Body of pancreas (tissue), 4 donors: ENCODE measurements at regions not wholly inside any gene's neighbourhood (a gene's known extent, or its start where the extent isn't known, plus 50 kb on each side); places are given as distances from the start of the nearest gene placed in this dataset.

ENCODE experiments used
- ATAC-seq: fragments of 150-250 bp; one replicate; pipeline ENCODE4 v1.9.1; 2016
- DNase-seq, 4 donors: peaks; one replicate each; pipeline ENCODE4 v3.0.0-alpha.2; 2019
- H3K27ac ChIP-seq, 4 donors: fragments of 200-600 bp; sonication (generic); 1 replicate in 3 of 4; 2 replicates in 1 of 4; pipeline versions ENCODE4 v1.5.1 to v1.6.1; 2016 to 2019; ENCODE audit warnings: mild to moderate bottlenecking in 1 of 4, mixed read lengths in 1 of 4, moderate library complexity in 1 of 4
- H3K27me3 ChIP-seq, 2 donors: fragments of 200-600 bp; sonication (generic); one replicate each; pipeline ENCODE4 v1.6.0; 2016; ENCODE audit warnings: mild to moderate bottlenecking in 1 of 2
- H3K36me3 ChIP-seq, 2 donors: fragments of 200-600 bp; sonication (generic); replicated peaks in 1 of 2; 2 replicates each; pipeline ENCODE4 v1.5.1; 2016; ENCODE audit warnings: low read depth in 2 of 2; ENCODE audit not compliant: insufficient read depth in 1 of 2
- H3K4me1 ChIP-seq: fragments of 200-600 bp; sonication (generic); one replicate; pipeline ENCODE4 v1.6.0; 2016
- H3K4me3 ChIP-seq, 2 donors: fragments of 200-600 bp; sonication (generic); 1 replicate in 1 of 2; 2 replicates in 1 of 2; pipeline ENCODE4 v1.5.1; 2016 to 2019
- H3K9me3 ChIP-seq, 3 donors: fragments of 200-600 bp; sonication (generic); 1 replicate in 2 of 3; 2 replicates in 1 of 3; pipeline ENCODE4 v1.5.1; 2016
- POLR2A ChIP-seq, 3 donors: fragments of 450-650 bp; IDR thresholded peaks; one replicate each; pipeline ENCODE4 v1.6.1; 2016; ENCODE audit warnings: antibody characterized with exemption in 3 of 3, mild to moderate bottlenecking in 2 of 3
- WGBS, 2 donors: methylation state at CpG; one replicate each; pipeline ENCODE4 v1.1.5; 2017; 5-methylcytosine and 5-hydroxymethylcytosine counted together
- intact Hi-C: fragments of 100-400 bp; cut with DNase I; formaldehyde crosslinking; loops from one replicate; pipeline ENCODE4 v1.15.1; 2023
- TF ChIP-seq, protein P1 (sequence below), 7 experiments: fragments of 450-650 bp in 4 of 7; fragments of 200-600 bp in 3 of 7; sonication (generic) in 3 of 7; IDR thresholded peaks; one replicate each; pipeline ENCODE4 v1.5.1; 2016 to 2019; ENCODE audit warnings: antibody characterized with exemption in 7 of 7

- DNase-seq: no peak
- Histone ChIP-seq H3K27ac (no peak overlapping the region), H3K9me3 (no peaks in the 10 kb centered on the region), H3K36me3 (no peaks in the 10 kb centered on the region), H3K27me3 (no peaks in the 10 kb centered on the region), H3K4me3 (no peak overlapping the region), H3K4me1 (no peaks in the 10 kb centered on the region)
- intact Hi-C loops: no loop called here
- WGBS, 2 donors: 64 to 79% methylated on average over 2 of the region's 2 CpGs
- TF ChIP-seq POLR2A (IDR thresholded peaks at IDR 0.05): no peak
- TF ChIP-seq, protein P1, sequence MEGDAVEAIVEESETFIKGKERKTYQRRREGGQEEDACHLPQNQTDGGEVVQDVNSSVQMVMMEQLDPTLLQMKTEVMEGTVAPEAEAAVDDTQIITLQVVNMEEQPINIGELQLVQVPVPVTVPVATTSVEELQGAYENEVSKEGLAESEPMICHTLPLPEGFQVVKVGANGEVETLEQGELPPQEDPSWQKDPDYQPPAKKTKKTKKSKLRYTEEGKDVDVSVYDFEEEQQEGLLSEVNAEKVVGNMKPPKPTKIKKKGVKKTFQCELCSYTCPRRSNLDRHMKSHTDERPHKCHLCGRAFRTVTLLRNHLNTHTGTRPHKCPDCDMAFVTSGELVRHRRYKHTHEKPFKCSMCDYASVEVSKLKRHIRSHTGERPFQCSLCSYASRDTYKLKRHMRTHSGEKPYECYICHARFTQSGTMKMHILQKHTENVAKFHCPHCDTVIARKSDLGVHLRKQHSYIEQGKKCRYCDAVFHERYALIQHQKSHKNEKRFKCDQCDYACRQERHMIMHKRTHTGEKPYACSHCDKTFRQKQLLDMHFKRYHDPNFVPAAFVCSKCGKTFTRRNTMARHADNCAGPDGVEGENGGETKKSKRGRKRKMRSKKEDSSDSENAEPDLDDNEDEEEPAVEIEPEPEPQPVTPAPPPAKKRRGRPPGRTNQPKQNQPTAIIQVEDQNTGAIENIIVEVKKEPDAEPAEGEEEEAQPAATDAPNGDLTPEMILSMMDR (IDR thresholded peaks at IDR 0.05): no peak
- no peak for ATAC-seq
Measured at GRCh38 chr11:23143022-23143421, 282.7 kb upstream of the CCDC179 start.

DNA sequence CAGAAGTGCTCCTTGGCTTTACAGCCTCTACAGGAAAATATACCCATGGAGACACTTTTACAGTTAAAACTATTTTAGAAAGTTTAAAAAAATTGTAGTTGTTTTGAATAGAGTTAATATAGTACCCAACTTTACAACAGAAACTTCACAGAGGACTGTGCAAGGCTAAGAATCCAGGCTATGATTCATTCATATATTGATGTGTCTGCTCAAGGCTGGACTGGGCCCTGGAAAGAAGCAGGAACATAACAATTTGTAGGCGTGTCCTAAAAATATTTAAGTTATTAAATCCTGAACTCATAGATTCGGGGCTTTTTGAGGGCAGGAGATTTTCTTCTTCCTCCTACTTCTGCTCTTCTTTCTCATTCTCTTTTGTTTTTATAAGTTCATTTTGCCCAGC is 291.5 kb upstream of the CCDC179 start:
- DNase-seq: no peak
- Histone ChIP-seq H3K27me3 (no peaks in the 10 kb centered on the region), H3K4me3 (no peak overlapping the region), H3K9me3 (no peaks in the 10 kb centered on the region), H3K36me3 (no peaks in the 10 kb centered on the region), H3K4me1 (no peaks in the 10 kb centered on the region), H3K27ac (no peak overlapping the region)
- intact Hi-C loops: no loop called here
- TF ChIP-seq POLR2A (IDR thresholded peaks at IDR 0.05): no peak
- TF ChIP-seq, protein P1 (IDR thresholded peaks at IDR 0.05): no peak
- no peak for ATAC-seq
- 72 to 79% methylated on average over 2 of the region's 2 CpGs for WGBS, 2 donors

DNA sequence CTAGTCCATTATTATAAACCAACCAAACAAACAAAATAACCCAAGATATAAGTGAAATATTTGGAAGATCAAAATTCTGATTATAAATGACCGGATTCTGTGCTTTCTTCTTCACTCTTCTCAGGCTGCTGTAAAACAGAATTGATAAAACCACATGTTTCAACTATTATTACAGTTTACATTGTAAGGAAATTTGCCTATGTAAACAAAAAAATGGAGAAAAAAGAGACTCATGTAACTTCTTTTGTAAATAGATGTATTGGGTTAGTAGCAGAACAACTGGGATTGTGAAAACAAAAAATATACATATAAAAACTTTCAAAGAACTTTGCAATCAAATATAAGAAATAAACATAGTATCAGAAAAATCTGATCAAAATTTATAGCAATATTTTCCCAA is 295.2 kb upstream of the CCDC179 start:
- H3K27me3 ChIP-seq: no peaks in the 10 kb centered on the region
- DNase-seq (no peak), ATAC-seq (no peak)
- no peak overlapping the region for H3K27ac ChIP-seq
- no peaks in the 10 kb centered on the region for H3K4me1 ChIP-seq
- no peaks in the 10 kb centered on the region for H3K36me3 ChIP-seq
- H3K4me3 ChIP-seq: no peak overlapping the region
- TF ChIP-seq, protein P1 (IDR thresholded peaks at IDR 0.05): no peak
- no peak for TF ChIP-seq POLR2A (IDR thresholded peaks at IDR 0.05)
- H3K9me3 ChIP-seq: no peaks in the 10 kb centered on the region
- 93 to 94% methylated on average over 1 of the region's 1 CpG for WGBS, 2 donors
- intact Hi-C loops: no loop called here

DNA sequence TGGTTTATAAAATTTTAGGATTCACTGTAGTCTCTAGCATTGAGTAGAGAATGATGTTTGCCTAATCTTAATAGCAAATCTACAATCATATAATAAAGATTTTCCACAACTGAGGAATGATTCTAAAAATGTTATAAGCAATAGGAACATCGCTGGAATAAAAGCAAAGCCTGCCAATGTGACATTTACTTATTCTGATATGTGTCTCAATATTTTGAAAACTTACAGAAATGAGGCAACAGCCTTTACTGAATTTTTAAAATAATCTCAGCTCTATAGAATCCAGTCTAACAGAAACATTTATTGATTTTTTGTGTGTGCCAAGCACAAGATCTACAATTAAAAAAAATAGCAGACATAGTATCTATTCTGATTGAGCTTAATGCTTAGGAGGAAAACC is 303.7 kb upstream of the CCDC179 start:
- TF ChIP-seq, protein P1 (IDR thresholded peaks at IDR 0.05): no peak
- no peak for TF ChIP-seq POLR2A (IDR thresholded peaks at IDR 0.05)
- 68 to 90% methylated on average over 1 of the region's 1 CpG for WGBS, 2 donors
- H3K4me3 ChIP-seq: no peak overlapping the region
- DNase-seq (no peak), ATAC-seq (no peak)
- no peaks in the 10 kb centered on the region for H3K27me3 ChIP-seq
- no peaks in the 10 kb centered on the region for H3K4me1 ChIP-seq
- H3K9me3 ChIP-seq: no peaks in the 10 kb centered on the region
- H3K27ac ChIP-seq: no peak overlapping the region
- intact Hi-C loops: no loop called here
- H3K36me3 ChIP-seq: no peaks in the 10 kb centered on the region

- 90 to 97% methylated on average over 1 of the region's 1 CpG for WGBS, 2 donors
Measured at GRCh38 chr11:23166376-23166775, 306.1 kb upstream of the CCDC179 start.

More at GRCh38 chr11:23166376-23166775, 306.1 kb upstream of the CCDC179 start:
- H3K36me3 ChIP-seq: no peaks in the 10 kb centered on the region
- no peak for ATAC-seq
- H3K9me3 ChIP-seq: no peaks in the 10 kb centered on the region
- H3K4me1 ChIP-seq: no peaks in the 10 kb centered on the region
- TF ChIP-seq, protein P1 (IDR thresholded peaks at IDR 0.05): no peak
- TF ChIP-seq POLR2A (IDR thresholded peaks at IDR 0.05): no peak
- no peak for DNase-seq
- H3K27me3 ChIP-seq: no peaks in the 10 kb centered on the region
- H3K4me3 ChIP-seq: no peak overlapping the region
- intact Hi-C loops: no loop called here
- H3K27ac ChIP-seq: no peak overlapping the region
